GM18858 (cell line): ENCODE measurements at regions not wholly inside any gene's neighbourhood (a gene's known extent, or its start where the extent isn't known, plus 50 kb on each side); places are given as distances from the start of the nearest gene placed in this dataset.
A peak's percentile ranks its signal among the peaks of the same experiment; 100 is the strongest.

Experiments
- ATAC-seq: cut with Tn5 transposase; IDR thresholded peaks from one replicate; pipeline ENCODE4 v1.9.1; 2021; ENCODE audit not compliant: unreplicated experiment

- no peak for ATAC-seq
Observed at GRCh38 chr5:155193483-155194107, 180.0 kb downstream of the KIF4B start.

DNA sequence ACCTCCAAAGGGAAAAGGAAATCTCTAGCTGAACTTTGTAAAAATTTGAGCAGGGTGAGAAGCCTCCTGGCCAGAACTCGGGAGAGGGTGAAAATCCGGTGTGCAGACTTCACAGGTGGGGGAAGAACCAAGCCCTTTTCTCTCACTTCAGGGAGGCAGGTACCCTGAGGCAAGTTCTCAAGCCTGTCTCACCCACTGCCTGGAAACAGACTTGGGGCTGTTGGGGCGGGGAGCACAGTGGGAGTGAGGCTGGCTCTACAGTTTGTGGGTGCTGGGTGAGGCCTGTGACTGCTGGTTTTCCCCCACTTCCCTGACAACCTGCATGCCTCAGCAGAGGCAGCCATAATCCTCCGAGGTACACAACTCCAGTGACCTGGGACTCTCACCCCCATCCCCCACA is 187.1 kb downstream of the KIF4B start:
- no peak for ATAC-seq

- no peak for ATAC-seq
Observed at GRCh38 chr5:155211764-155212163, 198.2 kb downstream of the KIF4B start.

DNA sequence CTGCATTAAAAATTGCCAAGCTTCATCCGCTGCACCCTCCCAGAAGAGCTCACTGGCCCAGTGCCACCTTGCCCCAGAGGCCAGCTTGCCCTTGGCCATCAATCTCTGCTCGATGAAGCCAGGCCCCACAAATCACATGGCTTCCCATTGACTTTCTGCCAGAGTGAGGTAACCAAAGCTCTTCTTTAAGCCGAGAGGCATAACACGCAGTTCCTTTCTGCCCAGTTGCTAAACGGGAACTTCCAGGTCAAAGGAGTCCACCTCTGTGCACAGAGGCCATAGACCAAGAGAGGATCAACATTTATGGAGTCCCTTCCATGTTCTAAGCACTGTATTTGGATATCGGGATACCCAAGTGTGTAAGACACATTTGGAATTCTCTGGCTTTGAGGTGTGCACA is 208.8 kb downstream of the KIF4B start:
- no peak for ATAC-seq

GRCh38 chr5:155229135-155229534 is 215.6 kb downstream of the KIF4B start:
- no peak for ATAC-seq

- ATAC-seq = no peak
Observed at GRCh38 chr5:155239803-155240202, 226.2 kb downstream of the KIF4B start.

DNA sequence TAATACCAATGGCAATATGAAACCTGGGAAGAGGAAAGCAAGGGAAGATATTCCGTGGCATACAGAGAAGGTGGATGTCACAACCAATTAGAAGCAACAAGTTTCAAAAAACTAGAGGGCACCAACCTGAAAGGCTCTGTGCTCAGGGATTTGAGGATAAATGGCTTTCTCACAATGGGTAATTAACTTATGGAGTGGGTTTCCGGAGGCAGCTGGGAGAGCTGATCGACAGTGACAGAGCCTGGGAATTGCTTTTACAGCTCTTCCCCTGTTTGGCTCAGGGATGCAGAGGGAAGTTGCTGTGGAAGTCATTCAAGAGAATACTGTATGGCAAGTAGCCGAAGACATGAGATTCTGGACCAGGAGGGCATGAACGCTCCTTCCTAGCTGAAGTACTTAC is 237.0 kb downstream of the KIF4B start:
- ATAC-seq = no peak

- ATAC-seq = no peak
Observed at GRCh38 chr5:155252025-155252424, 238.5 kb downstream of the KIF4B start.

DNA sequence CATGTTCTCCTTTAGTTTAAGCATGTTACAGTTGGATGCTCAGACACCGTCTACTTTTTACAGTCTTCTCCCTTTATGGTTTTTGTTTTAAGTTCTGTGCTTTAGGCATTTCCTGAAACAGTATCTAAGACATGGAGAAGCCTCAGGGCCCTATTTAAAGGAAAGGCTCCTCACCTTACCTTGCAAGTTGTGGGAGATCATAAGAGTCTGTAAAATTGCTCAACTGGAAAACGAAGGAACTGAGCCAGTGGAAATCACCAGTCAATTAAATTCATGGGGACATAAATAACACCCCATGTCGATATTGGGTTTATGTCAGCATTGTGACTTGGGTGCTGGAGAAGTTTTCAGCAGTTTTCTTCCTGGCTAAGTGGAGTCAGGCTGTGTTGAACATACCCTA is 239.2 kb downstream of the KIF4B start:
- ATAC-seq = no peak

DNA sequence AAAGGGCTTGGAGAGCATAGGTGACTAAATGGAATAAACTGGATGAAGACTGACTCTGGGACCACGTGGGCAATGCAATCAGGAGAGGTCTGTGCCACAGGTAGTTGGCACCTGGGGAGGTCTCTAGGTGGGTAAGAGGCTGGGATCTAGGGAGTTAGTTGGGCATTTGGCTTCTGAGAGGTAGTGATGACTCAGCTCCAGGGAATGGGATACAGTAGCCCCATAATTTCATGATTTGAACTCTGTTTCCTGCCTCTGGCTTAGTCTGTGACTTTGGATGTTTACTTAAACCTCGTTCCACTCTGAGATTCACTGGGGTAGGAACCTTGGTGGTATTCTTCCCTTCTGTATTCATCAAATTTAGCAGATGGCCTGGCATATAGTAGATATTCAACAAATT is 240.8 kb downstream of the KIF4B start:
- ATAC-seq = no peak

DNA sequence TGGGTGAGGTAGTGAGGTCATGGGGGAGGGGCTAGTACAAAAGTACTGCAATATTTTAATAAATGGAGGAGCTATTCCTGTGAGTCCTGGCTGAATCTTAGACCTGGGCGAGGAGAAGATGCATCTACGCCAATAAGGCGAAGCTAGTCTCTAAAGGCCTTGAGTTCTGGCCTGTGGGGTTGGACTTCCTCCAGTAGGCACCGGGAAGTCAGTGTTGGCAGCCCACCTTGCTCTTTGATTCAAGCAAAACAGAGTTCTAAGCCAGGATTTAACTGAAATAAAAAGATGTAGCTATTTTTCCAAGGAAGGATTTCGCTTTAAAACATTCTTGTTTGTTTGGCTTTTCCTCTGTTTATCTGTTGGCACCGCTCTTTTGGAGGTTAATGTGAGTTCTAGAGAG is 244.6 kb downstream of the KIF4B start:
- ATAC-seq = no peak

GRCh38 chr5:155259648-155260047 is 246.1 kb downstream of the KIF4B start:
- no peak for ATAC-seq

DNA sequence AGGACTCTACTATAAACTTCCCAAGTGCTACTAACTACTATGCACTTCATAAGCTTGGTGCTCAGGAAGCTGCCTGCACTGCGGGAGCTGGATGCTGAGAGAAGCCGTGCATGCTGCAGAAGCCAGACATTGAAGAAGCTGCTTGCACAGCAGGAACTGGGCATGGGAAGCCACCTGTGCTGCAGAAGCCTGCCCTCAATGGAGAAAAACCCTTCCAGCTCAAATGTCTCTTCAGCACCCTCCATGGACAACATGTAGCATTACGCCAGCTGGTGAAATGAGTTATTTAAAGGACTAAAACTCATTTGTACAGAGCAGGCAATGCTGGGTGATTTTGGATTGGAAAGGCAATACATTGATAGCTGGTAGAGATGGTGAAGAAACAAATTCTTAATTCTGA is 247.2 kb downstream of the KIF4B start:
- ATAC-seq = peak; percentile 53

DNA sequence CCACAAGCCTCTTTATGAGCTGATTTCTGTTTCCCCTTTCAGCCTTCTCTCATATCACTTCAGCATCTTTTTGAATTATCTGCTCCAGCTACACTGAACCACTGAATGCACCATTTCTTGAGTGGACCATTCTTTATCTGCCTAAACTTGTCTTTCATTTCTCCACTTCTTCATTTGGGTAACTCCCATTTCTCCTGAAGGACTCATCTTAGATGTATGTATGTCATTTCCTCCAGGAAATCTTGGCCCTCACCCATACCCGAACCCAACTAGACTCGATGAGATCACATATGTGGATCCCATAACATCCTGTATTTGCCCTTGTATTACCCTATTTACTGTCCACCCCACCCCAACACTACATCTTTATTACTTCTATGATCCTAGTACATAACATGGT is 249.8 kb downstream of the KIF4B start:
- no peak for ATAC-seq

DNA sequence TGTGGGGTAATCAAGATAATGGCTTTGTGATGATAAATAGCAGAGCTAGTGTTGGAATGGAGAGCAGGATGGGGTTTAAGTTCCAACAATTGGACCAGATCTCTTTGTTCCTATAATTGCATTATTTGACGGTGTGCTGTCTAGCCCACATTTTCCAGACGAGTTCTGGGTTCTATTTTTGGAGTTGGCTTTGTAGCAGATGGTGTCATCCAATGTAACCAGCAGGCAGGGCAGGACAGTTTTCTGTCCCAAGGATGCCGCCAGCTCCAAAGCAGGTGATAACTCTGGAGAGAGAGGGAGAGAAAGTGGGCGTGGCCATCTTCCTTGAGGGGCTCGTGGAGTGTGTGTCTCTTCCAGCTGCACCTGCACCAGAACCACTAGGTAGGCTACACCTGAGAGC is 251.3 kb downstream of the KIF4B start:
- no peak for ATAC-seq

GRCh38 chr5:155268770-155269425 is 255.3 kb downstream of the KIF4B start:
- ATAC-seq = no peak

- ATAC-seq = no peak
Observed at GRCh38 chr5:155270725-155271124, 257.2 kb downstream of the KIF4B start.

GRCh38 chr5:155274484-155274883 is 260.9 kb downstream of the KIF4B start:
- no peak for ATAC-seq

DNA sequence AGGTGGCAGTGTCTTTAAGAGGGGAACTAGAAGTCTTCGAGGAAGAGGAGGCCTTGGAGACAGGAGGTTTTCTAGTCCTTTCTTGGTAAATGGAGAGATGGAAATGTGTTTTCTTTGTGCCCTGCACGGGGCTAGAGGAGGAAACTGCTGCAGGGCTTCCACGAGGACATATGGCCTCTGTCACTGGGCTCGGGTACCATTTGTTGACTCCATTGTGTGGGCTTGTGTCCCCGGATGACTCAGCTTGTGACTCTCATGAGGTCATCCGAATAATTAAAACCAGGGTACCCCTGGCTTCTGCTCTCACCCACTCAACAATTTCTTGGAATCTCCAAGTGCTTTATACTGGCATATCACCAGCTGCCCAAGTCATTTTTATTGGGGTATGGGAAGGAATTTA is 261.7 kb downstream of the KIF4B start:
- no peak for ATAC-seq

- no peak for ATAC-seq
Observed at GRCh38 chr5:155276231-155276630, 262.7 kb downstream of the KIF4B start.

DNA sequence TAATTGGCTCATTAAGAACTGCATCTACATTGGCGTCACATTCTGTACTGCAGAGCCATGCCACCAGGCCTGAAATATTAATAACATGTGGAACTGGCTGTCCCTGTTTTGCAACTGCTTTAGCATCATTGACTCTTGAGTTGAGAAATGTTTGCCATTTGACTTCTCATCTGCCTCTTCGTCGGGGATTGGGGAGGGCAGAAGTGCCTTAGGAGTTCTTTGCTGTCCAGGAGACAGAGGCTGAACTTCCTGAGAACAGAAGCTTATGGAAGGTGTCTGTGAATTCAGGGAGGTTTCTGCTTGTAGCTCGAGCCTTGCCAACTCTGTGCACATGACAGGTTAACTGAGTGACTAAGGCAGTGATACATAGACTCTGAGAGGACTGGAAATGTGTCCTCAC is 265.0 kb downstream of the KIF4B start:
- no peak for ATAC-seq

DNA sequence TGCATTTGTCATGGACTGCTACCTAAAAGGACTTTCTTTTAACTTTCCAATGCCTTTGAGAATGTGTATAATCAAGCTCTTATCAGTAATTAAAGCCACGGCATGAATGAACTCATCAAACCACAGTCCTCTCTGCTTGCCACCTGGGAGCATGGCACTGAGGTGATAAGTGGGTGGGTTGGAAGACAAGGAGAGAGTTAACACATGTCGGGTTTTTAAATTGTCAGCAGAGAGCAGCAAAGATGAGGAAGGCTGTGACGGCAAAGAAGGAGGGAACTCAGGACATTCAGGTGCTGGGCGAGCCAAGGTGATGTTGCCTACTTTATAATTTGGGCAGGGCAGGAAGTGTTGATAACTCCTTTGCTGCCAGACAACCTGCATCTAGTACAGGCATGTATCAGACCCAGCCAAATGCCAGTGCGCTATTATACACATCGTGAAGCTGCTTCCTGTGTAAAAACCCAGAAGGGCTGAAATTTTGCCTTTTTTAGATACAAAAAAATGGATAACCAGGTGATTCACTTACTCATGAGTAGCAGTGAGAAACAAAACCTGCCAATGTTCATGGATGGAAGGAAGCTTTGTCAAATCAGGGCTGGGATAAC is 269.1 kb downstream of the KIF4B start:
- ATAC-seq = no peak

GRCh38 chr5:155285706-155286105 is 272.2 kb downstream of the KIF4B start:
- ATAC-seq = no peak
